ENCODE measurements at regions not wholly inside any gene's neighbourhood (a gene's known extent, or its start where the extent isn't known, plus 50 kb on each side); places are given as distances from the start of the nearest gene placed in this dataset.

- Mint-ChIP-seq H3K36me3 (no peaks in the 10 kb centered on the region), H3K27ac (no peak overlapping the region), H3K4me3 (no peak overlapping the region), H3K9me3 (peaks cover 2% of the 10 kb centered on the region), H3K27me3 (ENCODE audit: insufficient read depth, low read depth) (peaks cover 13% of the 10 kb centered on the region), H3K4me1 (peaks cover 12% of the 10 kb centered on the region)
- peaks cover 83% of the 10 kb centered on the region for H3K27me3 ChIP-seq
- H3K9ac ChIP-seq: no peak overlapping the region
- peaks cover 15% of the 10 kb centered on the region for H3F3A ChIP-seq (ENCODE audit: low read depth)
- H3K4me3 ChIP-seq: no peak overlapping the region
- H3K4me2 ChIP-seq: peak overlapping the region; percentile 22
- H3K79me2 ChIP-seq (ENCODE audit: low read depth): no peaks in the 10 kb centered on the region
- peaks cover 12% of the 10 kb centered on the region for H3K4me1 ChIP-seq
- H4K20me1 ChIP-seq (ENCODE audit: low read depth): peaks cover 22% of the 10 kb centered on the region
- no peak overlapping the region for H3K27ac ChIP-seq
- H2AFZ ChIP-seq (replicated peaks): no peak overlapping the region
- H3K9me3 ChIP-seq (ENCODE audit: low read depth): no peaks in the 10 kb centered on the region
- TF ChIP-seq CTCF (IDR thresholded peaks at IDR 0.05) (no peak), EZH2phosphoT487 (IDR thresholded peaks at IDR 0.05) (no peak), EZH2 (IDR thresholded peaks at IDR 0.05) (no peak)
- H3K36me3 ChIP-seq: no peaks in the 10 kb centered on the region
- no peak for DNase-seq (ENCODE audit: low spot score)
These were observed 80.6 kb upstream of the ARMC2 start for GRCh38 chr6:108767418-108768165.

DNA sequence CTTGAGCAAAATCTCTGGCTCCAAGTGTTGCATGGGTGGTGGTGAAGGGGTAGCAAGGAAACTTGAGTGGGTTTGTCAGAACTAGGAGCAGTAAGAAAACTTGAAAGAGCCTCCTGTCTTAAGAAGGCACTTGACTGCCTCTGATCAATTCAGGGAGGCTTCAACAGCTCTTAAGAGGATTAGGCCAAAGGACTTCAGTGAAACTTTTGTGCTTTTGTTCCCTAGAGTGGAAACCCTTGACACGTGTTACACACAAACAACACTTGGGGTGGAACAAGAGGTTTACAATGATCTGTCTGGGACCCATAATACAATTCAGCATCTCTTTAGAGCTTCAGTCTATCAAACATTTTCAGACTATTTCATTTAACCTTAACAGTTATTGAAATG lies 80.1 kb upstream of the ARMC2 start:
- Histone ChIP-seq H3K4me1 (peaks cover 12% of the 10 kb centered on the region), H3K27me3 (peaks cover 77% of the 10 kb centered on the region), H4K20me1 (ENCODE audit: low read depth) (peaks cover 22% of the 10 kb centered on the region), H3K36me3 (no peaks in the 10 kb centered on the region), H3K79me2 (ENCODE audit: low read depth) (no peaks in the 10 kb centered on the region), H3K4me3 (no peak overlapping the region), H2AFZ (replicated peaks) (no peak overlapping the region), H3F3A (ENCODE audit: low read depth) (peaks cover 15% of the 10 kb centered on the region), H3K27ac (no peak overlapping the region), H3K4me2 (peak overlapping the region; percentile 22), H3K9me3 (ENCODE audit: low read depth) (no peaks in the 10 kb centered on the region), H3K9ac (no peak overlapping the region)
- DNase-seq (ENCODE audit: low spot score): peak; percentile 85
- peaks cover 12% of the 10 kb centered on the region for H3K4me1 Mint-ChIP-seq
- no peak overlapping the region for H3K27ac Mint-ChIP-seq
- no peak for TF ChIP-seq EZH2 (IDR thresholded peaks at IDR 0.05)
- no peak for TF ChIP-seq CTCF (IDR thresholded peaks at IDR 0.05)
- TF ChIP-seq EZH2phosphoT487 (IDR thresholded peaks at IDR 0.05): peak; percentile 90
- H3K4me3 Mint-ChIP-seq: no peak overlapping the region
- no peaks in the 10 kb centered on the region for H3K36me3 Mint-ChIP-seq
- peaks cover 2% of the 10 kb centered on the region for H3K9me3 Mint-ChIP-seq
- peaks cover 13% of the 10 kb centered on the region for H3K27me3 Mint-ChIP-seq (ENCODE audit: insufficient read depth, low read depth)

- H3K27ac ChIP-seq: no peak overlapping the region
- peaks cover 8% of the 10 kb centered on the region for H3K27me3 Mint-ChIP-seq (ENCODE audit: insufficient read depth, low read depth)
- H3K27me3 ChIP-seq: peaks cover 69% of the 10 kb centered on the region
- H3K9me3 Mint-ChIP-seq: peaks cover 2% of the 10 kb centered on the region
- H3K36me3 Mint-ChIP-seq: no peaks in the 10 kb centered on the region
- peaks cover 12% of the 10 kb centered on the region for H3K4me1 Mint-ChIP-seq
- H3K9me3 ChIP-seq (ENCODE audit: low read depth): no peaks in the 10 kb centered on the region
- DNase-seq (ENCODE audit: low spot score): no peak
- no peak overlapping the region for H3K4me2 ChIP-seq
- H3K36me3 ChIP-seq: no peaks in the 10 kb centered on the region
- H3K79me2 ChIP-seq (ENCODE audit: low read depth): no peaks in the 10 kb centered on the region
- H3K4me3 Mint-ChIP-seq: no peak overlapping the region
- no peak for TF ChIP-seq CTCF (IDR thresholded peaks at IDR 0.05)
- TF ChIP-seq EZH2 (IDR thresholded peaks at IDR 0.05): no peak
- TF ChIP-seq EZH2phosphoT487 (IDR thresholded peaks at IDR 0.05): no peak
- H3K27ac Mint-ChIP-seq: no peak overlapping the region
- H2AFZ ChIP-seq (replicated peaks): no peak overlapping the region
- peaks cover 15% of the 10 kb centered on the region for H3F3A ChIP-seq (ENCODE audit: low read depth)
- no peak overlapping the region for H3K9ac ChIP-seq
- H3K4me1 ChIP-seq: peaks cover 12% of the 10 kb centered on the region
- H4K20me1 ChIP-seq (ENCODE audit: low read depth): peaks cover 22% of the 10 kb centered on the region
- H3K4me3 ChIP-seq: no peak overlapping the region
These were observed 79.3 kb upstream of the ARMC2 start for GRCh38 chr6:108768792-108769524.

All from neural progenitor cell (in vitro differentiated cells).